Peyer's patch (tissue), 4 donors: ENCODE measurements at regions not wholly inside any gene's neighbourhood (a gene's known extent, or its start where the extent isn't known, plus 50 kb on each side); places are given as distances from the start of the nearest gene placed in this dataset.

Experiments used
- DNase-seq, 3 donors: peaks; one replicate each; pipeline ENCODE4 v3.0.0-alpha.2; 2017 to 2019
- H3K27ac ChIP-seq, 4 donors: fragments of 200-600 bp; sonication (generic); one replicate each; pipeline ENCODE4 v1.5.1; 2016 to 2019
- H3K27me3 ChIP-seq, 2 donors: fragments of 200-600 bp; sonication (generic); one replicate each; pipeline ENCODE4 v1.5.1; 2019
- H3K36me3 ChIP-seq, 3 donors: fragments of 200-600 bp; sonication (generic); one replicate each; pipeline ENCODE4 v1.5.1; 2016 to 2019
- H3K4me1 ChIP-seq, 4 donors: fragments of 200-600 bp; sonication (generic); one replicate each; pipeline ENCODE4 v1.5.1; 2016 to 2019
- H3K4me3 ChIP-seq, 4 donors: fragments of 200-600 bp; sonication (generic); 1 replicate in 3 of 4; 2 replicates in 1 of 4; pipeline ENCODE4 v1.5.1; 2016 to 2019; ENCODE audit warnings: mild to moderate bottlenecking in 1 of 4
- H3K9me3 ChIP-seq, 4 donors: fragments of 200-600 bp; sonication (generic); one replicate each; pipeline ENCODE4 v1.5.1; 2016 to 2019; ENCODE audit warnings: mild to moderate bottlenecking in 1 of 4
- CTCF ChIP-seq, 6 experiments: fragments of 450-650 bp in 4 of 6; fragments of 200-600 bp in 2 of 6; sonication (generic) in 1 of 6; IDR thresholded peaks; one replicate each; pipeline ENCODE4 v1.5.1; 2017 to 2019; ENCODE audit warnings: antibody characterized with exemption in 6 of 6, mild to moderate bottlenecking in 3 of 6, moderate library complexity in 1 of 6
- POLR2A ChIP-seq, 2 donors: fragments of 450-650 bp; IDR thresholded peaks; one replicate each; pipeline ENCODE4 v1.5.1; 2017; ENCODE audit warnings: antibody characterized with exemption in 2 of 2, mild to moderate bottlenecking in 2 of 2, moderate library complexity in 2 of 2

GRCh38 chr3:101096444-101096843 lies 103.2 kb upstream of the ABI3BP start:
- no peaks in the 10 kb centered on the region for H3K36me3 ChIP-seq
- TF ChIP-seq POLR2A (IDR thresholded peaks at IDR 0.05) (no peak), CTCF (IDR thresholded peaks at IDR 0.05) (no peak)

GRCh38 chr3:101095693-101096430 lies 102.6 kb upstream of the ABI3BP start:
- DNase-seq: no peak
- H3K27me3 ChIP-seq: no peaks in the 10 kb centered on the region
- no peak overlapping the region for H3K4me3 ChIP-seq
- H3K27ac ChIP-seq: no peak overlapping the region
- no peaks in the 10 kb centered on the region for H3K36me3 ChIP-seq
- TF ChIP-seq POLR2A (IDR thresholded peaks at IDR 0.05): no peak
- TF ChIP-seq CTCF (IDR thresholded peaks at IDR 0.05): no peak
- no peaks in the 10 kb centered on the region for H3K4me1 ChIP-seq
- H3K9me3 ChIP-seq: no peaks in the 10 kb centered on the region

More at GRCh38 chr3:101096444-101096843, 103.2 kb upstream of the ABI3BP start:
- H3K27me3 ChIP-seq: no peaks in the 10 kb centered on the region
- no peak overlapping the region for H3K4me3 ChIP-seq
- no peaks in the 10 kb centered on the region for H3K9me3 ChIP-seq
- no peak for DNase-seq
- H3K4me1 ChIP-seq: no peaks in the 10 kb centered on the region
- no peak overlapping the region for H3K27ac ChIP-seq

GRCh38 chr3:101091489-101091888 lies 98.3 kb upstream of the ABI3BP start:
- no peak for DNase-seq
- no peaks in the 10 kb centered on the region for H3K36me3 ChIP-seq
- no peak overlapping the region for H3K27ac ChIP-seq
- no peaks in the 10 kb centered on the region for H3K9me3 ChIP-seq
- H3K27me3 ChIP-seq: no peaks in the 10 kb centered on the region
- TF ChIP-seq CTCF (IDR thresholded peaks at IDR 0.05): no peak
- no peak for TF ChIP-seq POLR2A (IDR thresholded peaks at IDR 0.05)
- H3K4me1 ChIP-seq: no peaks in the 10 kb centered on the region
- no peak overlapping the region for H3K4me3 ChIP-seq

- H3K4me3 ChIP-seq: no peak overlapping the region
- no peaks in the 10 kb centered on the region for H3K9me3 ChIP-seq
- H3K4me1 ChIP-seq: no peaks in the 10 kb centered on the region
- H3K36me3 ChIP-seq: no peaks in the 10 kb centered on the region
- no peak for DNase-seq
- H3K27ac ChIP-seq: no peak overlapping the region
- no peak for TF ChIP-seq CTCF (IDR thresholded peaks at IDR 0.05)
- TF ChIP-seq POLR2A (IDR thresholded peaks at IDR 0.05): no peak
- no peaks in the 10 kb centered on the region for H3K27me3 ChIP-seq
Observed at GRCh38 chr3:101085752-101086151, 92.5 kb upstream of the ABI3BP start.

- Histone ChIP-seq H3K9me3 (no peaks in the 10 kb centered on the region), H3K36me3 (no peaks in the 10 kb centered on the region), H3K27ac (no peak overlapping the region), H3K4me1 (no peaks in the 10 kb centered on the region), H3K27me3 (no peaks in the 10 kb centered on the region), H3K4me3 (no peak overlapping the region)
- DNase-seq: no peak
- no peak for TF ChIP-seq CTCF (IDR thresholded peaks at IDR 0.05)
- no peak for TF ChIP-seq POLR2A (IDR thresholded peaks at IDR 0.05)
Observed at GRCh38 chr3:101084404-101084803, 91.2 kb upstream of the ABI3BP start.
